Brain microvascular endothelial cell (primary cell): ENCODE measurements at regions not wholly inside any gene's neighbourhood (a gene's known extent, or its start where the extent isn't known, plus 50 kb on each side); places are given as distances from the start of the nearest gene placed in this dataset.

Experiments
- DNase-seq: peaks from one replicate; pipeline ENCODE4 v3.0.0-alpha.2; 2020
- H3K27ac ChIP-seq: fragments of 250-450 bp; sonication (Bioruptor Pico); 2 replicates; pipeline ENCODE4 v1.5.1; 2020; ENCODE audit warnings: mild to moderate bottlenecking, moderate library complexity
- H3K27me3 ChIP-seq: fragments of 250-450 bp; sonication (Bioruptor Pico); replicated peaks from 2 replicates; pipeline ENCODE4 v1.5.1; 2020; ENCODE audit warnings: mild to moderate bottlenecking
- H3K36me3 ChIP-seq: fragments of 250-450 bp; sonication (Bioruptor Pico); replicated peaks from 2 replicates; pipeline ENCODE4 v1.5.1; 2020; ENCODE audit warnings: mild to moderate bottlenecking
- H3K4me3 ChIP-seq: 2 replicates; pipeline ENCODE4 v1.5.1; 2011; ENCODE audit warnings: low read depth, mild to moderate bottlenecking, control low read depth, low read length, moderate library complexity
- CTCF ChIP-seq: IDR thresholded peaks from 2 replicates; pipeline ENCODE4 v1.5.1; 2011; ENCODE audit warnings: low read depth, mild to moderate bottlenecking, moderate library complexity, low read length, control low read depth, inconsistent platforms; ENCODE audit errors: missing control alignments
- in situ Hi-C: cut with HindIII; loops from 2 replicates; pipeline ENCODE4 v1.10.0; 2017; ENCODE audit warnings: low sequenced_read_pairs, low pct_ligation_motif_present

DNA sequence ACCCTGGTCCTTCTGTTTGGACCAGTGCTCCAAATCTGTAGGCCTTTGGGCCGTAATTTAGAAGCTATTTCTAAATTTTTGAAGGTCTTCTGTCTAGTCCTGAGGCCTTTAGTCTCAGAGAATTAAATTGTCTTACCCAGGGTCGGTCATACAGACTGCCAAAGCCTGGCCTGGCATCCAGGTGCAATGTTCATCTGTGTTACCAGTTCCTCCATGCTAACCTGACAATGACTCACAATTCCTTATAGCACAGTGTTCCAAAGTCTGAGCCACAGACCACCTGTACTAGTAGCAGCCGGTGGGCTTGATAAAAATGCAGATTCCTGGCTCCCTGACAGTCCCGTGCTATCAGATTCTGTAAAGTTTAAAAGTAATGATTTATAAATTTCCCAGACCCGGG, 77.7 kb upstream of the MAP4K3 start:
- H3K36me3 ChIP-seq: no peaks in the 10 kb centered on the region
- no peak for DNase-seq
- H3K4me3 ChIP-seq: no peak overlapping the region
- no peaks in the 10 kb centered on the region for H3K27me3 ChIP-seq
- no peak for TF ChIP-seq CTCF
- in situ Hi-C loops: no loop called here
- no peak overlapping the region for H3K27ac ChIP-seq

GRCh38 chr2:39515273-39515896, 78.3 kb upstream of the MAP4K3 start:
- no peak for DNase-seq
- H3K36me3 ChIP-seq: no peaks in the 10 kb centered on the region
- no peaks in the 10 kb centered on the region for H3K27me3 ChIP-seq
- TF ChIP-seq CTCF: no peak
- no peak overlapping the region for H3K27ac ChIP-seq
- H3K4me3 ChIP-seq: no peak overlapping the region
- in situ Hi-C loops: no loop called here

DNA sequence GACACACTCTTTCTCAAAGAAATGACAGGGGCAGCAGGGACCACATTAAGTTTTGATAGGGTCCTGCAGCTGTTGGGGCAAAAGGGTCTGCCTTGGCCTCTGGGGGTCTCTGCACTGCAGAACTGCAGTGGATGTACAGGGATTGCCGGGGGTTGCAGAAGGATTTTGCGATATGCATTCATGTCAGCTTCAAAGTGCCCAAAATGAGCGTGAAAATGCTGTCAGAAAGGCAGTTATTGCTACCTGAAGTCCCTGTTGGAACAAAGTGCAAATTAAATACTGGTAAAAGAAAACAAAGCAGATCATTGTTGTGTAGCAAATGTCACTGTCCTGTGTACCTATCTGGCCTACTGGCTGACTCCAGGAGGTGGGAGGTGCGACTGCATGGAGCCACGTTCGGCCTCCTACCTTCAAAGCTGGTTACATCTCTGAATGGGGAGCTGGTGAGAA, 78.8 kb upstream of the MAP4K3 start:
- Histone ChIP-seq H3K27ac (no peak overlapping the region), H3K27me3 (no peaks in the 10 kb centered on the region), H3K36me3 (no peaks in the 10 kb centered on the region), H3K4me3 (no peak overlapping the region)
- no peak for TF ChIP-seq CTCF
- DNase-seq: no peak
- in situ Hi-C loops: no loop called here

- in situ Hi-C loops: no loop called here
- no peak for DNase-seq
- no peak overlapping the region for H3K4me3 ChIP-seq
- H3K36me3 ChIP-seq: no peaks in the 10 kb centered on the region
- no peaks in the 10 kb centered on the region for H3K27me3 ChIP-seq
- no peak overlapping the region for H3K27ac ChIP-seq
- no peak for TF ChIP-seq CTCF
These were observed 79.4 kb upstream of the MAP4K3 start for GRCh38 chr2:39516347-39517101.

DNA sequence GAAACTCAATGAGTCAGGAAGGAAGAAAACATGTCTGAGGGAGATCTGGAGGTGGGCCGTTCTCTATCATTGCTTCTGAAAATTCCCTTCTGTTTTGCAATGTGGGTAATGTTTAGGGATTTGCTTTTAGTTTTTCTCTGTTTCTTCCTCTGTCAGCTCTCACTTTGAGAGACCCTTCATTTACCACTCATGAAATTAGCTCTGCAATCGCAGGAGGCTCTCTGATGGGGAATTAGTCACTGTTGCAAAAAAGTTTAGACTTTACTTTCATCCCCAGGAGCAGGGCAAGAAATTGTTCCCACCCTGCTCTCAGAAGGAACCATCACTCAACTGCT, 80.0 kb upstream of the MAP4K3 start:
- in situ Hi-C loops: no loop called here
- Histone ChIP-seq H3K27me3 (no peaks in the 10 kb centered on the region), H3K4me3 (no peak overlapping the region), H3K27ac (no peak overlapping the region), H3K36me3 (no peaks in the 10 kb centered on the region)
- TF ChIP-seq CTCF: no peak
- DNase-seq: no peak
